ENCODE measurements at regions not wholly inside any gene's neighbourhood (a gene's known extent, or its start where the extent isn't known, plus 50 kb on each side); places are given as distances from the start of the nearest gene placed in this dataset.
"Not testable (repeated sequence)": the region's sequence is repeated elsewhere in the genome, so short reads cannot be mapped to it uniquely, and the experiment has no call there.

DNA sequence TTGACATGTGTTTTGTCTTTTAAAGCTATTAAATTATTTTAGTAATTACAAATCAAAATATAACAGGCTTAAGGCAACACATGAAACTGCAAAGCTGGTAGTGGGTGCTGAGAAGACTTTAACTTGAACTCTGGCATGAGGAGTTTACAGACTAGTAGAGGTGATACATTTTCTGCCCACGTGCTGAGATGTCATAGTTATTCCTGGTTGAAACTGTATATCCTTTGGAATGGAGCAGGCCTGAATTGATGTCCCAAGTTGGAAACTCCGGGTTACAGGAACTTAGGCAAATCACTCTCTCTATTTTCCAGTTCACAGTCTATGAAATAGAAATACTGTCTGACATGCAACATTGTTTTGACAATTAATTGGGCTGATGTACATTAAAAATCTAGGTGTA is 177.1 kb upstream of the NOL4 start:
- TF ChIP-seq, protein P1, sequence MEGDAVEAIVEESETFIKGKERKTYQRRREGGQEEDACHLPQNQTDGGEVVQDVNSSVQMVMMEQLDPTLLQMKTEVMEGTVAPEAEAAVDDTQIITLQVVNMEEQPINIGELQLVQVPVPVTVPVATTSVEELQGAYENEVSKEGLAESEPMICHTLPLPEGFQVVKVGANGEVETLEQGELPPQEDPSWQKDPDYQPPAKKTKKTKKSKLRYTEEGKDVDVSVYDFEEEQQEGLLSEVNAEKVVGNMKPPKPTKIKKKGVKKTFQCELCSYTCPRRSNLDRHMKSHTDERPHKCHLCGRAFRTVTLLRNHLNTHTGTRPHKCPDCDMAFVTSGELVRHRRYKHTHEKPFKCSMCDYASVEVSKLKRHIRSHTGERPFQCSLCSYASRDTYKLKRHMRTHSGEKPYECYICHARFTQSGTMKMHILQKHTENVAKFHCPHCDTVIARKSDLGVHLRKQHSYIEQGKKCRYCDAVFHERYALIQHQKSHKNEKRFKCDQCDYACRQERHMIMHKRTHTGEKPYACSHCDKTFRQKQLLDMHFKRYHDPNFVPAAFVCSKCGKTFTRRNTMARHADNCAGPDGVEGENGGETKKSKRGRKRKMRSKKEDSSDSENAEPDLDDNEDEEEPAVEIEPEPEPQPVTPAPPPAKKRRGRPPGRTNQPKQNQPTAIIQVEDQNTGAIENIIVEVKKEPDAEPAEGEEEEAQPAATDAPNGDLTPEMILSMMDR (IDR thresholded peaks at IDR 0.05; ENCODE audit: control insufficient read depth, extremely low read depth, insufficient read depth): no peak
- H3K4me3 ChIP-seq (ENCODE audit: low read depth, low read length): no peak overlapping the region
- no peak for DNase-seq (ENCODE audit: low read depth)

DNA sequence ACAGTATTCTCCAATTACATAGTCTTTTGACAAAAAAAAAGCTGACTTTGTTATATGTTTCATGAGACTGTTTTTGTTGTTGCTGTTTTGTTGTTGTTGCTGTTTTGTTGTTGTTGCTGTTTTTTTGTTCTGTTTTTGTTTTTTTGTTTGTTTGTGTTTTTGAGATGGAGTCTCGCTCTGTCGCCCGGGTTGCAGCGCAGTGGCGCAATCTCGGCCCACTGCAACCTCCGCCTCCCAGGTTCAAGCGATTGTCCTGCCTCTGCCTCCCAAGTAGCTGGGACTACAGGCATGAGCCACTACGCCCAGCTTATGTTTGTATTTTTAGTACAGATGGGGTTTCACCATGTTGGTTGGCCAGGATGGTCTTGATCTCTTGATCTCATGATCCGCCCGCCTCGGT is 182.8 kb upstream of the NOL4 start:
- DNase-seq (ENCODE audit: low read depth); H3K4me3 ChIP-seq (ENCODE audit: low read depth, low read length): not testable (repeated sequence)

DNA sequence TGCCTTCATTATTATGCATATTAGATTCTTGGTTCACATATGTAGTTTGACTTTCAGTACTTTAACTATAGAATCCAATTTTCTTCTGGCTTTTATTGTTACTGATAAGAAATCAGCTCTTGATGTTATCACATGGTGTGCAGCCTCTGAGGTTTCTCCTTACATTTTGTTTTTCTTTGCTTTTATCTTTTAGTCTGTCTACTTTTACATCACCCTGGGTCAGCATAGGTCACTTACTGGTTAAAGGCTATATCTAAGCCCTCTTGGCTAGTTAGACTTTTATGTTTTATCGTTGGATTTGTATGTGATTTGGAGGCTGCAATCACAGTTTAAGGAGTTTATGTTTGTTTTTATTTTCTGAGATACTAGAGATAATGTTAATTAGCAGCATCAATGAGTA is 187.2 kb upstream of the NOL4 start:
- no peak for DNase-seq (ENCODE audit: low read depth)
- H3K4me3 ChIP-seq (ENCODE audit: low read depth, low read length): no peak overlapping the region
- TF ChIP-seq, protein P1 (IDR thresholded peaks at IDR 0.05; ENCODE audit: control insufficient read depth, extremely low read depth, insufficient read depth): no peak

DNA sequence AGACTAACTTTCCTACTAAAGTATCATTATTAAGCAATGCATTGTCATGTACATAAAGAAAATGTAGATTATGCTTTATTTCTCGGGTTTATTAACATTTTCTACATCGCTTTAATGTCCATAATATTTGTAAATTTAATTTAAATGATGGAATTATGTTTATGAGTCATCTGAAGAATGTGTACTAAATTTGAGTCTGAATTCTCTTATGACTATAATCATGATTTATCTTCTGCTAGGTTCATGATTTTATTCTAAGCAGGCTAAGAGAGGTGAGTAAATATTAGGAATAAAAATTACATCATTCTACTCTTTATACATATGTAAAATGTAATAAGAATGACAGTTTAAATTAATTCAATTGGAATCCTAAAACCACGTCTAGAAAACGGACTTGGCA is 206.3 kb upstream of the NOL4 start:
- H3K4me3 ChIP-seq (ENCODE audit: low read depth, low read length): no peak overlapping the region
- no peak for DNase-seq (ENCODE audit: low read depth)
- TF ChIP-seq, protein P1 (IDR thresholded peaks at IDR 0.05; ENCODE audit: control insufficient read depth, extremely low read depth, insufficient read depth): no peak

DNA sequence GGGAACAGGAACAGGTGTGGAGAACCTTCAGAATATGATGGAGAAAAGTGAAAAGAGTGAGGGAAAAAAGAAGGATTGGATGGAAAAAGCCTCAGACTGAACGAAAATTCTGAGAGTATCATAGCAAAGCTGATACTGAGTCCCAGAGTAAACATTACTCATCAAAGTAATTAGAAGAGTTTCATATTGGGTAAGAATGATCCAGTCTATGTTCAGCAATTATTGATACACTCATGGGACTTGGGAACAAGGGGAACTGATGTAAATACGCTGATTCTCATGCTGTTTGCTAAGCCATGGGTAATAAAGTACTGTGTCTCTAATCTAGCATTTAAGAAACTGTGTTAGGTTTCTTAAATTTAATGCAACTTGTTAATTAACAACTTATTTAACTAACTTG is 219.9 kb upstream of the NOL4 start:
- DNase-seq (ENCODE audit: low read depth): no peak
- TF ChIP-seq, protein P1 (IDR thresholded peaks at IDR 0.05; ENCODE audit: control insufficient read depth, extremely low read depth, insufficient read depth): no peak
- H3K4me3 ChIP-seq (ENCODE audit: low read depth, low read length): no peak overlapping the region

DNA sequence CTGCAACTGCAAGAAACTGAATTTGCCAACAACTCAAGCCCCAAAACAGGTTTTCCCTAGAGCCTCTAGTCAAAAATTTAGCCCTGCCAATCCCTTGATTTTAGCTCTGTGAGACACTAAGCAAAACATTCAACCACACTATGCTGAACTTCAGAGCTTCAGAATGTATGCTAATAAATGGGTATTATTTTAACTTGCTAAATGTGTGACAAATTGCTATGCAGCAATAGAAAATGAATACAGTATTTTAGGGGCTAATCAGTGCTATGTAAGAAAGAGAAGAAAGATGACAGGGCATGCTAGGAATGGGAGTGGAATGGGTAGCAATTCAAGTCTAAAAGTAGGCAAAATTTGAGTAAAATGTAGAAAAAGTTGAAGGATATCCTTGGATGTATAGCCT is 223.9 kb upstream of the NOL4 start:
- TF ChIP-seq, protein P1 (IDR thresholded peaks at IDR 0.05; ENCODE audit: control insufficient read depth, extremely low read depth, insufficient read depth): no peak

DNA sequence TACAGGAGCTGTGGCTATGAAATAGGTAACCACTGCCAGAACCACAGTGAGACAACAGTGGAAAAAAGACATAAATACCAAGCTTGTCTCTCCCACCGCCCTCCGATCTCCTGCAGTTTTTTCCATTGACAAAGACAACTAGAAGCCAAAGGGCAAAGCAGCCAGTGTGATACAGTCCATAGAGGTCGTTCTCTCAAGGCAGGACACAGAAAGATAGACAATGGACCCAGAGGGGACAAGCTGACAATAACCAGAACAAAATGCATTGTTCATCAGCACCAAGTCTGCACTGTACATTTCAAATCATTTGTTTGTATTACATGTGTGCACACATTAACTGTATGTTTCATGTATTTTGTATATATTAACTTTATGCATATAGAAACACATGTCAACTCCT is 233.0 kb upstream of the NOL4 start:
- no peak overlapping the region for H3K4me3 ChIP-seq (ENCODE audit: low read depth, low read length)
- DNase-seq (ENCODE audit: low read depth): no peak
- TF ChIP-seq, protein P1 (IDR thresholded peaks at IDR 0.05; ENCODE audit: control insufficient read depth, extremely low read depth, insufficient read depth): no peak

More for the DNA sequence above, 223.9 kb upstream of the NOL4 start:
- no peak overlapping the region for H3K4me3 ChIP-seq (ENCODE audit: low read depth, low read length)
- DNase-seq (ENCODE audit: low read depth): no peak

Measured in LNCaP clone FGC (cell line).